ENCODE measurements at regions not wholly inside any gene's neighbourhood (a gene's known extent, or its start where the extent isn't known, plus 50 kb on each side); places are given as distances from the start of the nearest gene placed in this dataset.

GRCh38 chr1:29864431-29865022 is 628.2 kb downstream of the PTPRU start:
- Histone ChIP-seq H3K9me3 (ENCODE audit: control insufficient read depth in 4 of 4, insufficient read depth in 3 of 4, low read length in 3 of 4) (peaks cover 0 to 17% (median 5%) of the 10 kb centered on the region in 4 donors), H3K36me3 (ENCODE audit: control insufficient read depth in 4 of 4, insufficient read depth in 4 of 4, low read length in 4 of 4) (no peaks in the 10 kb centered on the region), H3K27ac (ENCODE audit: low read depth in 1 of 2, low read length in 1 of 2) (no peak overlapping the region), H3K4me3 (no peak overlapping the region), H3K27me3 (ENCODE audit: control insufficient read depth in 3 of 3, insufficient read depth in 3 of 3, low read length in 2 of 3) (peaks cover 0 to 5% (median 3%) of the 10 kb centered on the region in 3 donors), H3K9ac (ENCODE audit: insufficient read depth in 1 of 2, low read length in 2 of 2) (no peak overlapping the region), H3K4me1 (ENCODE audit: control insufficient read depth in 5 of 5, insufficient read depth in 5 of 5, low read length in 5 of 5) (no peaks in the 10 kb centered on the region)
- DNase-seq (no peak), ATAC-seq (ENCODE audit: insufficient read depth, low FRiP score) (no peak)
- TF ChIP-seq, protein P1, sequence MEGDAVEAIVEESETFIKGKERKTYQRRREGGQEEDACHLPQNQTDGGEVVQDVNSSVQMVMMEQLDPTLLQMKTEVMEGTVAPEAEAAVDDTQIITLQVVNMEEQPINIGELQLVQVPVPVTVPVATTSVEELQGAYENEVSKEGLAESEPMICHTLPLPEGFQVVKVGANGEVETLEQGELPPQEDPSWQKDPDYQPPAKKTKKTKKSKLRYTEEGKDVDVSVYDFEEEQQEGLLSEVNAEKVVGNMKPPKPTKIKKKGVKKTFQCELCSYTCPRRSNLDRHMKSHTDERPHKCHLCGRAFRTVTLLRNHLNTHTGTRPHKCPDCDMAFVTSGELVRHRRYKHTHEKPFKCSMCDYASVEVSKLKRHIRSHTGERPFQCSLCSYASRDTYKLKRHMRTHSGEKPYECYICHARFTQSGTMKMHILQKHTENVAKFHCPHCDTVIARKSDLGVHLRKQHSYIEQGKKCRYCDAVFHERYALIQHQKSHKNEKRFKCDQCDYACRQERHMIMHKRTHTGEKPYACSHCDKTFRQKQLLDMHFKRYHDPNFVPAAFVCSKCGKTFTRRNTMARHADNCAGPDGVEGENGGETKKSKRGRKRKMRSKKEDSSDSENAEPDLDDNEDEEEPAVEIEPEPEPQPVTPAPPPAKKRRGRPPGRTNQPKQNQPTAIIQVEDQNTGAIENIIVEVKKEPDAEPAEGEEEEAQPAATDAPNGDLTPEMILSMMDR (IDR thresholded peaks at IDR 0.05; ENCODE audit: control extremely low read depth, extremely low read depth): no peak
- 73 to 86% methylated on average over 5 of the region's 5 CpGs for WGBS, 2 donors

DNA sequence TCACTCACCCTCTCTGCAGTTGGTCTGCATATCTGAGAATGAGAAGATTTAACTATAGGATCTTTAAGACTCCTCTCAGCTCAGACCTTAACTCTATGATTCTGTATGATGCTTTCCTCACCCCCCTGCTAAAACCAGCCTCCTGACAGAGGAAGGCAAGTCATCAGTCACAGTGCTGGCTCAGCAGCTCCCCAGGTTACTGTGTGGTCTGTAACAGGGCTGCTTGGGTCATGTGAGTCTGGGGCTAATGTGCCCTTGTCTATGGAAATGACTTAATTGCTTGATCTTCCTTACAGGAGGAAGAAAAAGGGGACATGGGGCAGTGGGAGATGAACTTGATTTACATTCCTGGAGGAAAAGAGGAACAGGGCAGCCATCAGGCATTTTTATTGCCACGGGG is 625.6 kb downstream of the PTPRU start:
- 62 to 77% methylated on average over 1 of the region's 1 CpG for WGBS, 2 donors
- peaks cover 0 to 17% (median 5%) of the 10 kb centered on the region in 4 donors for H3K9me3 ChIP-seq (ENCODE audit: control insufficient read depth in 4 of 4, insufficient read depth in 3 of 4, low read length in 3 of 4)

GRCh38 chr1:29861446-29861845 is 625.1 kb downstream of the PTPRU start:
- no peak for DNase-seq
- no peak overlapping the region for H3K27ac ChIP-seq (ENCODE audit: low read depth in 1 of 2, low read length in 1 of 2)
- H3K4me3 ChIP-seq: no peak overlapping the region
- H3K9me3 ChIP-seq (ENCODE audit: control insufficient read depth in 4 of 4, insufficient read depth in 3 of 4, low read length in 3 of 4): peaks cover 0 to 17% (median 5%) of the 10 kb centered on the region in 4 donors
- no peaks in the 10 kb centered on the region for H3K36me3 ChIP-seq (ENCODE audit: control insufficient read depth in 4 of 4, insufficient read depth in 4 of 4, low read length in 4 of 4)
- no peak for ATAC-seq (ENCODE audit: insufficient read depth, low FRiP score)
- no peak overlapping the region for H3K9ac ChIP-seq (ENCODE audit: insufficient read depth in 1 of 2, low read length in 2 of 2)
- peaks cover 0 to 25% (median 6%) of the 10 kb centered on the region in 5 donors for H3K4me1 ChIP-seq (ENCODE audit: control insufficient read depth in 5 of 5, insufficient read depth in 5 of 5, low read length in 5 of 5)
- TF ChIP-seq, protein P1 (IDR thresholded peaks at IDR 0.05; ENCODE audit: control extremely low read depth, extremely low read depth): no peak
- WGBS, 2 donors: 88 to 100% methylated on average over 1 of the region's 1 CpG
- no peaks in the 10 kb centered on the region for H3K27me3 ChIP-seq (ENCODE audit: control insufficient read depth in 3 of 3, insufficient read depth in 3 of 3, low read length in 2 of 3)

More for the DNA sequence above, 625.6 kb downstream of the PTPRU start:
- TF ChIP-seq, protein P1 (IDR thresholded peaks at IDR 0.05; ENCODE audit: control extremely low read depth, extremely low read depth): no peak
- Histone ChIP-seq H3K27me3 (ENCODE audit: control insufficient read depth in 3 of 3, insufficient read depth in 3 of 3, low read length in 2 of 3) (no peaks in the 10 kb centered on the region), H3K4me1 (ENCODE audit: control insufficient read depth in 5 of 5, insufficient read depth in 5 of 5, low read length in 5 of 5) (peaks cover 0 to 20% (median 6%) of the 10 kb centered on the region in 5 donors), H3K36me3 (ENCODE audit: control insufficient read depth in 4 of 4, insufficient read depth in 4 of 4, low read length in 4 of 4) (no peaks in the 10 kb centered on the region), H3K4me3 (no peak overlapping the region), H3K27ac (ENCODE audit: low read depth in 1 of 2, low read length in 1 of 2) (no peak overlapping the region), H3K9ac (ENCODE audit: insufficient read depth in 1 of 2, low read length in 2 of 2) (no peak overlapping the region)
- ATAC-seq (ENCODE audit: insufficient read depth, low FRiP score) (no peak), DNase-seq (no peak)

DNA sequence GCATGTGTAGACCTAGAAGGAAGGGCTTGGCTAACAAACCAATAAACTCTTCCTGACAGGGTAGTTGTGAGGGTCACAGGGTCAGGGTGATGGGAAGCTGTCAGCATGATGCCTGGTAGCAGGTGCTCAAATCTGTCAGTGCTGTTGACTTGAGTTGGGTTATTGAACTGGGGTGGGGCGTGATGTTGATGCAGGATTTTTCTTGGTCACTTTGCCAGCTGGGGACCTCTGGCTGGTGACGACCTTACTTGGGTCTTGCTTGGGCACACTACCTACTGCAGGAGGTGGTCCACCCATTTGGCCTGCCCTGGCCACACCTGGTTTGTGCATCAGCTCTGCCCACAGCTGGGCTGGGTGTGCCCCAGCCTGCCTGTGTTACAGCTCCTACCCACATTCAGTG is 624.4 kb downstream of the PTPRU start:
- 92 to 97% methylated on average over 2 of the region's 2 CpGs for WGBS, 2 donors

More for the DNA sequence above, 624.4 kb downstream of the PTPRU start:
- Histone ChIP-seq H3K4me3 (no peak overlapping the region), H3K27me3 (ENCODE audit: control insufficient read depth in 3 of 3, insufficient read depth in 3 of 3, low read length in 2 of 3) (no peaks in the 10 kb centered on the region), H3K9me3 (ENCODE audit: control insufficient read depth in 4 of 4, insufficient read depth in 3 of 4, low read length in 3 of 4) (peaks cover 0 to 15% (median 5%) of the 10 kb centered on the region in 4 donors), H3K9ac (ENCODE audit: insufficient read depth in 1 of 2, low read length in 2 of 2) (no peak overlapping the region), H3K36me3 (ENCODE audit: control insufficient read depth in 4 of 4, insufficient read depth in 4 of 4, low read length in 4 of 4) (no peaks in the 10 kb centered on the region), H3K4me1 (ENCODE audit: control insufficient read depth in 5 of 5, insufficient read depth in 5 of 5, low read length in 5 of 5) (peaks cover 0 to 32% (median 8%) of the 10 kb centered on the region in 5 donors), H3K27ac (ENCODE audit: low read depth in 1 of 2, low read length in 1 of 2) (no peak overlapping the region)
- DNase-seq (no peak), ATAC-seq (ENCODE audit: insufficient read depth, low FRiP score) (no peak)
- TF ChIP-seq, protein P1 (IDR thresholded peaks at IDR 0.05; ENCODE audit: control extremely low read depth, extremely low read depth): no peak
